ENCODE measurements at regions not wholly inside any gene's neighbourhood (a gene's known extent, or its start where the extent isn't known, plus 50 kb on each side); places are given as distances from the start of the nearest gene placed in this dataset.

DNA sequence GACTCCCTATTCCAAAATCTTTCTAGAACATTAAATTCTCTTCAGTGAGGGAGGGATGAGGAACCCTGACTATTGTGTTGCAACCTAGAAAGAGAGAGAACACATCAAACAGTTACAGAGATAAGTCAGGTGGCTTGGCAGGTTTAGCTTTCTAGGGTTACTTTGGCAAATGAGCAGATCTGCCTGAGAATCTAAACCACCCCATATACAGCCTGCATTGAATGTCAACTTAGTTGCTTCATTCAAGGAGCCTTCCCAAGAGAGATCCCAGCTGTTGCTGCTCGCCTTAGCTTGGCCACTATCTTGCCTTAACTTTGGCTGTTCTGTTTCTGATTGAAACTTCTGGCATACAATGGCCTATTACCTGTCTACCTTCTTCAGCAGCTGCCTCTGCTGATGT lies 74.7 kb upstream of the TCF21 start:
- Histone ChIP-seq H3K4me2 (ENCODE audit: insufficient read depth in 1 of 2, low read depth in 2 of 2, low read length in 2 of 2) (no peak overlapping the region), H3K79me1 (ENCODE audit: low read depth, low read length) (no peaks in the 10 kb centered on the region), H3K27me3 (replicated peaks in 1 of 4; ENCODE audit: control insufficient read depth in 3 of 4, extremely low read depth in 1 of 4, insufficient read depth in 3 of 4, low read length in 3 of 4) (no peaks in the 10 kb centered on the region), H2BK20ac (ENCODE audit: low read length) (no peak overlapping the region), H4K8ac (ENCODE audit: extremely low read depth, insufficient read depth, low read length) (no peak overlapping the region), H3K36me3 (ENCODE audit: control insufficient read depth in 2 of 4, insufficient read depth in 4 of 4, low read length in 3 of 4) (no peaks in the 10 kb centered on the region), H3K9ac (replicated peaks in 1 of 4; ENCODE audit: extremely low read depth in 1 of 4, low read depth in 3 of 4, low read length in 3 of 4) (no peak overlapping the region), H2AK5ac (ENCODE audit: low read depth, low read length) (no peak overlapping the region), H2AFZ (ENCODE audit: low read length) (no peak overlapping the region), H3K23me2 (ENCODE audit: low read depth, low read length) (no peaks in the 10 kb centered on the region), H3K4ac (replicated peaks; ENCODE audit: insufficient read length, low read depth, low read length) (no peak overlapping the region), H3K14ac (ENCODE audit: insufficient read length) (no peak overlapping the region), H3K79me2 (ENCODE audit: control insufficient read depth in 1 of 2, insufficient read depth in 2 of 2, low read length in 2 of 2) (no peaks in the 10 kb centered on the region), H2BK120ac (replicated peaks; ENCODE audit: low read depth, low read length) (no peak overlapping the region), H4K20me1 (replicated peaks in 1 of 2; ENCODE audit: control insufficient read depth in 1 of 2, insufficient read depth in 2 of 2, low read length in 2 of 2) (no peaks in the 10 kb centered on the region), H3K27ac (ENCODE audit: low read depth, low read length) (no peak overlapping the region), H3K9me3 (ENCODE audit: insufficient read depth in 2 of 2, low read depth in 1 of 2, low read length in 1 of 2) (peaks cover 9 to 10% of the 10 kb centered on the region in 2 experiments; a peak in 2 of 4 replicates), H3K56ac (replicated peaks; ENCODE audit: insufficient read length, low read depth, low read length) (no peak overlapping the region), H2BK12ac (ENCODE audit: low read depth, low read length) (no peak overlapping the region), H2BK5ac (ENCODE audit: low read depth, low read length) (no peak overlapping the region), H4K91ac (replicated peaks; ENCODE audit: insufficient read length, low read length) (no peak overlapping the region), H3K23ac (ENCODE audit: insufficient read length) (no peak overlapping the region), H3K4me3 (ENCODE audit: extremely low read depth in 1 of 4, insufficient read depth in 2 of 4, low read depth in 3 of 4, low read length in 4 of 4) (no peak overlapping the region), H2BK15ac (ENCODE audit: low read length) (no peak overlapping the region), H3K4me1 (replicated peaks in 1 of 4; ENCODE audit: control insufficient read depth in 3 of 4, insufficient read depth in 4 of 4, low read length in 3 of 4) (no peaks in the 10 kb centered on the region), H4K5ac (ENCODE audit: insufficient read length, low read depth, low read length) (no peak overlapping the region), H3K18ac (ENCODE audit: extremely low read depth, low read length) (no peak overlapping the region)
- CTCF ChIA-PET (ENCODE audit: partially characterized antibody) = interaction anchor here (1.0 to 5.4 kb wide), 4 partner anchors 9 to 296 kb away, joined by 3 to 48 read pairs (median 4); no protein-coding TSS in a partner anchor
- POLR2A ChIA-PET (ENCODE audit: partially characterized antibody) = no interaction called here
- DNase-seq (ENCODE audit: low read depth in 1 of 2, low spot score in 2 of 2) (no peak), FAIRE-seq (no peak)
- WGBS, 2 experiments (ENCODE audit: extremely low coverage in 1 of 2, insufficient coverage in 1 of 2, insufficient read length in 1 of 2, insufficient replicate concordance in 2 of 2, low coverage in 1 of 2, low lambda C conversion rate in 2 of 2, missing lambda C conversion rate in 1 of 2) = 81% methylated on average over 1 of the region's 1 CpG; no CpG with 5 or more reads in 1 of the 2 experiments
- TF ChIP-seq, protein P1, sequence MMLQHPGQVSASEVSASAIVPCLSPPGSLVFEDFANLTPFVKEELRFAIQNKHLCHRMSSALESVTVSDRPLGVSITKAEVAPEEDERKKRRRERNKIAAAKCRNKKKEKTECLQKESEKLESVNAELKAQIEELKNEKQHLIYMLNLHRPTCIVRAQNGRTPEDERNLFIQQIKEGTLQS (IDR thresholded peaks at IDR 0.05; ENCODE audit: insufficient read depth, low read depth, low read length) = no peak
- TF ChIP-seq SAP30 (IDR thresholded peaks at IDR 0.05; ENCODE audit: insufficient read depth, insufficient replicate concordance, low read length) (no peak), MAFK (IDR thresholded peaks at IDR 0.05; ENCODE audit: low read depth, low read length) (no peak), CEBPB (IDR thresholded peaks at IDR 0.05; ENCODE audit: low read depth, low read length) (no peak)

Measured in H1 (cell line).